ENCODE measurements at regions not wholly inside any gene's neighbourhood (a gene's known extent, or its start where the extent isn't known, plus 50 kb on each side); places are given as distances from the start of the nearest gene placed in this dataset.

DNA sequence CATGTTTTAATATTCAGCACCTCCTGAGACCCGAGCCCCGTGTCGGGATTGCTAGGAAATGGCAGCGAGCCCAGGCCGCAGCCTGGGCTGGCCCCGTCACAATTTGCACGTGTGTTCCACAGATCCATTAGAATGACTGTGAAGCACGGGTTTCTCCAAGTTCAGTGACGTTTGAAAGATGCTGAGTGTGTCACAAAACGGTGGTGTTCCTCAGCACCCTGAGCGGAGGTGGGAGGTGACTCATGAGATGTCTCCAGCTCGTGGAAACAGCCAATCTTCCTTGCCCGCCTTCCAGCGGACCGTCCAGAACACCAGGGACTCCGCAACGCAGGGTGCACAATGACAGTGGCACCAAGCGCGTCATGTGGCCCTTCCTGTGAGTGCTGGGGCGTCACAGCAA is 412.8 kb downstream of the IRX2 start:
- no peaks in the 10 kb centered on the region for H3K9me3 ChIP-seq (replicated peaks; ENCODE audit: control insufficient read depth, low read depth, low read length)
- H3K4me1 ChIP-seq (ENCODE audit: control insufficient read depth, insufficient read depth, low read length) = no peaks in the 10 kb centered on the region
- peaks cover 23% of the 10 kb centered on the region for H3K27me3 ChIP-seq (ENCODE audit: control insufficient read depth, insufficient read depth, low read length)
- H3K4me3 ChIP-seq (ENCODE audit: low read length) = no peak overlapping the region
- 64% methylated on average over 19 of the region's 20 CpGs for WGBS (ENCODE audit: insufficient coverage)
- no peaks in the 10 kb centered on the region for H3K36me3 ChIP-seq (ENCODE audit: control insufficient read depth, insufficient read depth, low read length)
- DNase-seq = no peak
- no peak overlapping the region for H3K27ac ChIP-seq (ENCODE audit: low read length)

DNA sequence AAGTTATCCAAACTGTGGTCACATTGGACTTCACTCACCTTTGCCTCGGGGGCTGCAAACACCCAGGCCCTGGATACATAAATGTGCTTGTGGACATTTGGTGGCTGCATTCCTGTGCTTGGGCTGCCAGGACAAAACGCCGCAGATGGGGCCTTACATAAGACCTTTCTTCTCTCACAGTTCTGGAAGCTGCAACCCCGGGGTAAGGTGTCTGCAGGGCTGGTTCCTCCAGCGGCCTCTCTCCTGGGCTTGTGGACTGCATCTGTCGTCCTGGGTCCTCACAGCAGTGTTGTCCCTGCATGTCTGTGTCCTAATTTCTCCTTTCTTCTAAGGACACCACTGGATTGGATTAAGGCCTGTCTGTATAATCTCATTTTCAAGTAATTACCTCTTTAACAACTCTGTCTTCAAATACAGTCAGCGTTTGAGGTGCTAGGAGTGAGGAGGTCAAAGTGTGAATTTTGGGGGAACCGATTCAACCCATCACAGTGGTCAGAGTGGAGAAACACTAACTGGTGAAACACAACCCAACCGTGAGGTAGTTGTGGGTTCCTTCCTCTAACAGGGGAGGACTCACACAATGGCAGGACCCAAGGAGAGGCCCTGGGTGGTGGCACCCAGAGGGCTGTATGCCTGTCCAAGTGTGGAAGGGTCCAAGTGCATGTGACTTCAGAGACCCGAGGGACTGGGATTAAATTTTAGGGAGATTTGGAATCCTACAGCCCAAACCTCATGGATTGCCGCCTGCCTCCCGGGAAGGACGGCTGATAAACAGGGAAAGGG is 415.6 kb downstream of the IRX2 start:
- WGBS (ENCODE audit: insufficient coverage) = 75% methylated on average over 11 of the region's 13 CpGs
- Histone ChIP-seq H3K9me3 (replicated peaks; ENCODE audit: control insufficient read depth, low read depth, low read length) (no peaks in the 10 kb centered on the region), H3K36me3 (ENCODE audit: control insufficient read depth, insufficient read depth, low read length) (no peaks in the 10 kb centered on the region), H3K4me3 (ENCODE audit: low read length) (no peak overlapping the region), H3K4me1 (ENCODE audit: control insufficient read depth, insufficient read depth, low read length) (no peaks in the 10 kb centered on the region), H3K27me3 (ENCODE audit: control insufficient read depth, insufficient read depth, low read length) (peaks cover 23% of the 10 kb centered on the region), H3K27ac (ENCODE audit: low read length) (no peak overlapping the region)
- DNase-seq = no peak

DNA sequence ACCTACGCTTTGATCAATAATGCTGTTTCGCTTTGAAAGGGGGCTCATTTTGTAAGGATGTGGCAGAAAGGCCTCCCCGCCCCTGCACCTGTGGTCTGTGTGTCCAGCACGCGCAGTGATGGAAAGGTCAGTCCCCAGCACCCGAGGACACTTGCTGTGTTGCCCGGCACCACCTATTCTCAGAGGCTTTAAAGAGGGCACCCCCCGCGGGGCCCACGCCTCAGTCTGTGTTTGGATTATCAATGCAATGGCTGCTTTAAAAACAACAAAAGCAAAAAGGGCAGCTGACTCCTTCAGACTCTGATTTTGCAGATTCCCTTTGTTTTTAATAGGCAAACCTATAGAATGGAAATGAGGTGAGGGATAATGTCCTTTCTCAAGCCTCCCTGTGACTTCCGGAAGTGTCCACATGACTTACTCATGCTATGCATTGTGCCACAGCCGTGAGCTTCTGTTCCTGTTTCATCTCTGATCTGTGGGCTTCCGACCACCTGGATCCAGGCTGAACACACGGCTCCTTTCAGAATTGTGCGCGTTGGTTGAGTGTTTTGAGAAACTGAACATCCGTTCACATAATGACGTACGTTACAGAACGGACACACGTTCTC is 416.2 kb downstream of the IRX2 start:
- no peak for DNase-seq
- no peak overlapping the region for H3K27ac ChIP-seq (ENCODE audit: low read length)
- no peaks in the 10 kb centered on the region for H3K4me1 ChIP-seq (ENCODE audit: control insufficient read depth, insufficient read depth, low read length)
- no peaks in the 10 kb centered on the region for H3K36me3 ChIP-seq (ENCODE audit: control insufficient read depth, insufficient read depth, low read length)
- WGBS (ENCODE audit: insufficient coverage) = 68% methylated on average over 16 of the region's 21 CpGs
- H3K9me3 ChIP-seq (replicated peaks; ENCODE audit: control insufficient read depth, low read depth, low read length) = no peaks in the 10 kb centered on the region
- H3K27me3 ChIP-seq (ENCODE audit: control insufficient read depth, insufficient read depth, low read length) = peaks cover 23% of the 10 kb centered on the region
- no peak overlapping the region for H3K4me3 ChIP-seq (ENCODE audit: low read length)

DNA sequence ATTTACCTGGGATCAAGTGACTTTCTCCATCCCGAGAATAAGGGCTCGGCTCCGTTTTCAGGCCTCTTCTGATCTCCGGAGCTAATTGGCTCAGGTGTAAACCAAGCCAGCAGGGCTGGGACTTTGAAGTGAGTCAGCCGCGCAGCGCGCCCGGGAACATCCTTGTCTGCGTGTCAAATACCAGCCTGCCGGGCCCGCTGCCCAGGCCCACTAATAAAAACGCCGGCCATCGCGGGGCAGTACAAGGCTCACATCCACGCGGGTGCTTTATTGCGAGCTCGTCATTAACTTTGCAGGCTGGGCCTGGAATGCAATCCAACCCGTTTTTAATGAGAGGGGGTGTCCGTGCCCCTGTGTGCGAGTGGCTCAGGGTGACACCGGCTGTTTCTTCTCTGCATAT is 416.8 kb downstream of the IRX2 start:
- Histone ChIP-seq H3K9me3 (replicated peaks; ENCODE audit: control insufficient read depth, low read depth, low read length) (no peaks in the 10 kb centered on the region), H3K27me3 (ENCODE audit: control insufficient read depth, insufficient read depth, low read length) (peaks cover 23% of the 10 kb centered on the region), H3K36me3 (ENCODE audit: control insufficient read depth, insufficient read depth, low read length) (no peaks in the 10 kb centered on the region), H3K27ac (ENCODE audit: low read length) (no peak overlapping the region), H3K4me1 (ENCODE audit: control insufficient read depth, insufficient read depth, low read length) (no peaks in the 10 kb centered on the region), H3K4me3 (ENCODE audit: low read length) (no peak overlapping the region)
- 14% methylated on average over 24 of the region's 24 CpGs for WGBS (ENCODE audit: insufficient coverage)
- DNase-seq = no peak

DNA sequence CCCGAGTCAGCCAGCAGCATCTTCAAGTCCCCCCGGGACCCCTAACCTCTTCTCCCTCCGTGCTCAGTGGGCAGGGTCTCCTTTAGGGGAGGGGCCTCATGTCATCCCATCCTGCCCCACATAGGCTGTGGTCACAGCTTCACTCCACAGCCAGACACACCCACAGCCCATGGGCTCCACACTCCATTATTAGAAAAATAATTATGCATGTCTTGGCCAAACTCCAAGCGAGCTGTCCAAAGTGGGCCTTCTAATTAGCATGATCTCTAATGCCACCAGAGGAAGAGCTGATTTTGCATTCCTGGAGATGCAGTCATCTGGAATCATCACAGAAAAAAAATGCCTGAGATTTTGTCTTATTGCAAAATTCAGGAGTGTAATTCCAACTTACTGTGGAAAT is 418.2 kb downstream of the IRX2 start:
- Histone ChIP-seq H3K27ac (ENCODE audit: low read length) (no peak overlapping the region), H3K4me1 (ENCODE audit: control insufficient read depth, insufficient read depth, low read length) (no peaks in the 10 kb centered on the region), H3K9me3 (replicated peaks; ENCODE audit: control insufficient read depth, low read depth, low read length) (no peaks in the 10 kb centered on the region), H3K27me3 (ENCODE audit: control insufficient read depth, insufficient read depth, low read length) (peaks cover 18% of the 10 kb centered on the region), H3K4me3 (ENCODE audit: low read length) (no peak overlapping the region), H3K36me3 (ENCODE audit: control insufficient read depth, insufficient read depth, low read length) (no peaks in the 10 kb centered on the region)
- 64% methylated on average over 3 of the region's 4 CpGs for WGBS (ENCODE audit: insufficient coverage)
- DNase-seq = no peak

DNA sequence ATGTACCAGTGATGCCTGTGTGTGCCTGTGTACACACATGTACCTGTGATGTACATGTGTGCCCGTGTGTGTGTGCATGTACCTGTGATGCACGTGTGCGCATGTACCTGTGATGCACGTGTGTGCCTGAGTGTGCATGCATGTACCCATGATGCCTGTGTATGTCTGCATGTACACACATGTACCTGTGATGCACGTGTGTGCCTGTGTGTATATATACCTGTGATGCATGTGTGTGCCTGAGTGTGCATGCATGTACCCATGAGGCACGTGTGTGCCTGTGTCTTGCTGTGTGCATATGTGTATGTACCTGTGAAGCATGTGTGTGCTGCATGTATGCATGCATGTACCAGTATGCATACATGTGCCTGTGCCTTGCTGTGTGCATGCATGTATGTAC is 419.0 kb downstream of the IRX2 start:
- 76% methylated on average over 6 of the region's 6 CpGs for WGBS (ENCODE audit: insufficient coverage)
- no peak for DNase-seq
- H3K9me3 ChIP-seq (replicated peaks; ENCODE audit: control insufficient read depth, low read depth, low read length) = no peaks in the 10 kb centered on the region
- H3K27me3 ChIP-seq (ENCODE audit: control insufficient read depth, insufficient read depth, low read length) = peaks cover 16% of the 10 kb centered on the region
- no peak overlapping the region for H3K4me3 ChIP-seq (ENCODE audit: low read length)
- H3K27ac ChIP-seq (ENCODE audit: low read length) = no peak overlapping the region
- H3K4me1 ChIP-seq (ENCODE audit: control insufficient read depth, insufficient read depth, low read length) = no peaks in the 10 kb centered on the region
- H3K36me3 ChIP-seq (ENCODE audit: control insufficient read depth, insufficient read depth, low read length) = no peaks in the 10 kb centered on the region

DNA sequence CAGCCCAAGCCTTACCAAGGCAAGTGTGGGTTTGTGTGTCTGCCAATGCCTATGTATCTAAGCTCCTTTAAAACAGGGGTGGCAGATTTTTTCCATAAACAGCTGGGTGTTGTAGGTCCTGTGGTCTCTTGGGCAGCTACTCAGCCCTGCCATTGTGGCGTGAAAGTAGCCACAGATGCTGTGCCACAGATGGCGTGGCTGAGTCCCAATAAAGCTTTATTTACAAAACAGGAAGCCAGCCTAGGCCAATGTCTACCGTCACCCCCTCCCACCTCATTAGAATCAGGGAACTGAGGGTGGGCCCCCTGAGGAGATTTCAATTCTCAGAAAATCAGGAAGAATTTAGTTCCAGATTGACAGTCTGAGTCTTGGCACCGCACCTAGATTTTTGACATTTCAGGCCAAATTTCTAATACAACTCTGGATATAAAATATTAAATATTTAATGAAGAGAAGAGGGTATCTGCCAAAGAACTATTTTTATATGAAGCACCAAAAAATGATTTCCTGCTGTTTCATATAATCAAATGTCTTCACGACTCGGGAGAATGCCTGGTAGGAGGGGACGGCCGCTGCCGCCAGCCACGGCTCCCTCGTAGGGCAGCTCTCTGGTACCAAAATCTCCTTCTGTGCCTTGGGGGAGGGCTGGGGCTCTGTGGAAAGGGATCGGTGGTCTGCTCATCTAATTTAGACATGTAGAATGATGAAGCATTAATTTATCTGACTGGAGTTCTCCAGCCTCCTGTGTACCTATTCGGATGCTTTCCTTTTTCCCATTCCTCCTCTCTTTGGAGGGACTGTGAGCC is 420.9 kb downstream of the IRX2 start:
- Histone ChIP-seq H3K9me3 (replicated peaks; ENCODE audit: control insufficient read depth, low read depth, low read length) (no peaks in the 10 kb centered on the region), H3K36me3 (ENCODE audit: control insufficient read depth, insufficient read depth, low read length) (no peaks in the 10 kb centered on the region), H3K27me3 (ENCODE audit: control insufficient read depth, insufficient read depth, low read length) (peaks cover 13% of the 10 kb centered on the region), H3K4me1 (ENCODE audit: control insufficient read depth, insufficient read depth, low read length) (peaks cover 4% of the 10 kb centered on the region), H3K27ac (ENCODE audit: low read length) (no peak overlapping the region), H3K4me3 (ENCODE audit: low read length) (no peak overlapping the region)
- WGBS (ENCODE audit: insufficient coverage) = 80% methylated on average over 4 of the region's 13 CpGs
- DNase-seq = no peak

DNA sequence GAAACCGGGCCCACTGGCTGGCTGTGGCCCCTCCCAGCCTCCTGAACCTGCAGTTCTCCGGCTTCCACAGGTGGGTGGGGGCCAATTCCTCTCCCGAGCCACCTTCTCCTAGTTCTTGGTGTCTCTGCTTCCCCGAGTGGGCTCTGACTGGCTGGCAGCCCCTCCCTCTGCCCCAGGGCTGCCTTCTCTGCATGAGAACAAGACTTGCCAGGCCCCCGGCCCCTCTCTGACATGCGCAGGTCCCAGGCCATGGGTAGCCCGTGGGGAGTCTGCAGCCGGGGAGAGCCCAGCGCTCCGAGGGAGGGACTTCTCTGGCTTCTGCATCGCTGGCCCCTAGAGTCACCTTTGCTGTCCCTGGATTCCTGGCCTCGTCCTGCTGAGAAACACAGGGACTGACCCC is 421.7 kb downstream of the IRX2 start:
- peaks cover 10% of the 10 kb centered on the region for H3K27me3 ChIP-seq (ENCODE audit: control insufficient read depth, insufficient read depth, low read length)
- no peak overlapping the region for H3K4me3 ChIP-seq (ENCODE audit: low read length)
- WGBS (ENCODE audit: insufficient coverage) = 80% methylated on average over 12 of the region's 12 CpGs
- H3K4me1 ChIP-seq (ENCODE audit: control insufficient read depth, insufficient read depth, low read length) = peaks cover 5% of the 10 kb centered on the region
- no peak for DNase-seq
- H3K9me3 ChIP-seq (replicated peaks; ENCODE audit: control insufficient read depth, low read depth, low read length) = no peaks in the 10 kb centered on the region
- H3K27ac ChIP-seq (ENCODE audit: low read length) = no peak overlapping the region
- H3K36me3 ChIP-seq (ENCODE audit: control insufficient read depth, insufficient read depth, low read length) = no peaks in the 10 kb centered on the region

DNA sequence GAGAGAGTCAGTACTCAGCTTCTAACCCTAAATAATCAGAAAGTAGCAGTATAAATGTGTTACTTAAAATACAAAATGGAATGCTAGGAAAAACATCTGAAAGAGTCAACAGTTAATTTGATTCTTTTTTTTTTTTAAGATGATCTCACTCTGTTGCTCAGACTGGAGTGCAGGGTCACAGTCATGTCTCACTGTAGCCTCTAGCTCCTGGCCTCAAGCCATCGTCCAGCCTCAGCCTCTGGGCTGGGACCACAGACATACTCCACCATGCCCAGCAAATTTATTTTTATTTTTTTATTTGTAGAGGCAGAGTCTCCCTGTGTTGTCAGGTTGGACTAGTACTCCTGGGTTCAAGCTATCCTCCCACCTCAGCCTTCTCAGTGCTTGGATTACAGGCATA is 424.9 kb downstream of the IRX2 start:
- no peak overlapping the region for H3K27ac ChIP-seq (ENCODE audit: low read length)
- H3K4me1 ChIP-seq (ENCODE audit: control insufficient read depth, insufficient read depth, low read length) = peaks cover 5% of the 10 kb centered on the region
- WGBS (ENCODE audit: insufficient coverage) = no CpG with 5 or more reads among the region's 1 CpG
- H3K4me3 ChIP-seq (ENCODE audit: low read length) = no peak overlapping the region
- no peaks in the 10 kb centered on the region for H3K36me3 ChIP-seq (ENCODE audit: control insufficient read depth, insufficient read depth, low read length)
- peak; percentile 43 for DNase-seq
- no peaks in the 10 kb centered on the region for H3K27me3 ChIP-seq (ENCODE audit: control insufficient read depth, insufficient read depth, low read length)
- H3K9me3 ChIP-seq (replicated peaks; ENCODE audit: control insufficient read depth, low read depth, low read length) = no peaks in the 10 kb centered on the region

DNA sequence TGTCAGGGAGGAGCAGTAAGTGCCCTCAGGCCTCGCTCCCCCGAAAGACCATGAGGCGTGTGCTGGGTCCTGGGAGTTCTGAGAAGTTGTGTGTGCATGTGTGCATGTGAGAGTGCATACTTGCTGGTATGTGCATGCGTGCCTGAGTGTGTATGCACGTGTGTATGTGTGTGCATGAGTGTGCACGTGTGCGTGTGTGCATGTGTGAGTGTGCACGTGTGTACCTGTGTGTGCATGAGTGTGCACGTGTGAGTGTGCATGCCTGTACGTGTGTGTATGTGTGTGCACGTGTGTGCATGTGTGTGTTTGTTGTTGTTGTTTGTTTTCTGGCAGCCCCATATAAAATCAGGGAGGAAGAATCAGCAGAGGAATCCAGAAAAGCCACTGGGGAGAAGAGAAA is 426.7 kb downstream of the IRX2 start:
- 92% methylated on average over 11 of the region's 11 CpGs for WGBS (ENCODE audit: insufficient coverage)
- no peak for DNase-seq
- Histone ChIP-seq H3K27ac (ENCODE audit: low read length) (no peak overlapping the region), H3K27me3 (ENCODE audit: control insufficient read depth, insufficient read depth, low read length) (no peaks in the 10 kb centered on the region), H3K4me1 (ENCODE audit: control insufficient read depth, insufficient read depth, low read length) (peaks cover 5% of the 10 kb centered on the region), H3K36me3 (ENCODE audit: control insufficient read depth, insufficient read depth, low read length) (no peaks in the 10 kb centered on the region), H3K9me3 (replicated peaks; ENCODE audit: control insufficient read depth, low read depth, low read length) (no peaks in the 10 kb centered on the region), H3K4me3 (ENCODE audit: low read length) (no peak overlapping the region)
